ENCODE measurements at regions not wholly inside any gene's neighbourhood (a gene's known extent, or its start where the extent isn't known, plus 50 kb on each side); places are given as distances from the start of the nearest gene placed in this dataset.

GRCh38 chr6:222468-222867 is 69.8 kb upstream of the DUSP22 start:
- no peak for TF ChIP-seq POLR2AphosphoS5 (IDR thresholded peaks at IDR 0.05)
- TF ChIP-seq, protein P1, sequence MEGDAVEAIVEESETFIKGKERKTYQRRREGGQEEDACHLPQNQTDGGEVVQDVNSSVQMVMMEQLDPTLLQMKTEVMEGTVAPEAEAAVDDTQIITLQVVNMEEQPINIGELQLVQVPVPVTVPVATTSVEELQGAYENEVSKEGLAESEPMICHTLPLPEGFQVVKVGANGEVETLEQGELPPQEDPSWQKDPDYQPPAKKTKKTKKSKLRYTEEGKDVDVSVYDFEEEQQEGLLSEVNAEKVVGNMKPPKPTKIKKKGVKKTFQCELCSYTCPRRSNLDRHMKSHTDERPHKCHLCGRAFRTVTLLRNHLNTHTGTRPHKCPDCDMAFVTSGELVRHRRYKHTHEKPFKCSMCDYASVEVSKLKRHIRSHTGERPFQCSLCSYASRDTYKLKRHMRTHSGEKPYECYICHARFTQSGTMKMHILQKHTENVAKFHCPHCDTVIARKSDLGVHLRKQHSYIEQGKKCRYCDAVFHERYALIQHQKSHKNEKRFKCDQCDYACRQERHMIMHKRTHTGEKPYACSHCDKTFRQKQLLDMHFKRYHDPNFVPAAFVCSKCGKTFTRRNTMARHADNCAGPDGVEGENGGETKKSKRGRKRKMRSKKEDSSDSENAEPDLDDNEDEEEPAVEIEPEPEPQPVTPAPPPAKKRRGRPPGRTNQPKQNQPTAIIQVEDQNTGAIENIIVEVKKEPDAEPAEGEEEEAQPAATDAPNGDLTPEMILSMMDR (IDR thresholded peaks at IDR 0.05; ENCODE audit: poor library complexity, severe bottlenecking) = no peak
- no peak for TF ChIP-seq EP300 (conservative IDR thresholded peaks at IDR 0.05; ENCODE audit: poor library complexity, severe bottlenecking)
- no peak for TF ChIP-seq TAF1 (IDR thresholded peaks at IDR 0.05; ENCODE audit: low read depth)
- no peak for TF ChIP-seq RAD21 (conservative IDR thresholded peaks at IDR 0.05)
- TF ChIP-seq REST (IDR thresholded peaks at IDR 0.05; ENCODE audit: borderline replicate concordance) = no peak
- Histone ChIP-seq H3K27me3 (ENCODE audit: insufficient read depth, low read depth, low read length) (no peaks in the 10 kb centered on the region), H4K20me1 (ENCODE audit: insufficient read depth) (no peaks in the 10 kb centered on the region), H3K9ac (ENCODE audit: low read length) (no peak overlapping the region), H3K9me2 (ENCODE audit: insufficient read depth, low read length) (no peaks in the 10 kb centered on the region), H3K79me2 (replicated peaks; ENCODE audit: insufficient read depth, low read length) (no peaks in the 10 kb centered on the region), H3K4me2 (ENCODE audit: low read length) (no peak overlapping the region), H3K9me3 (ENCODE audit: low read length) (no peaks in the 10 kb centered on the region), H3K36me3 (ENCODE audit: insufficient read depth, low read length) (no peaks in the 10 kb centered on the region), H3K4me3 (ENCODE audit: low read length) (no peak overlapping the region), H3F3A (ENCODE audit: insufficient read depth, low read length, poor library complexity, severe bottlenecking) (no peaks in the 10 kb centered on the region), H2AFZ (ENCODE audit: low read depth, low read length) (no peak overlapping the region), H3K27ac (ENCODE audit: low read length) (no peak overlapping the region)

DNA sequence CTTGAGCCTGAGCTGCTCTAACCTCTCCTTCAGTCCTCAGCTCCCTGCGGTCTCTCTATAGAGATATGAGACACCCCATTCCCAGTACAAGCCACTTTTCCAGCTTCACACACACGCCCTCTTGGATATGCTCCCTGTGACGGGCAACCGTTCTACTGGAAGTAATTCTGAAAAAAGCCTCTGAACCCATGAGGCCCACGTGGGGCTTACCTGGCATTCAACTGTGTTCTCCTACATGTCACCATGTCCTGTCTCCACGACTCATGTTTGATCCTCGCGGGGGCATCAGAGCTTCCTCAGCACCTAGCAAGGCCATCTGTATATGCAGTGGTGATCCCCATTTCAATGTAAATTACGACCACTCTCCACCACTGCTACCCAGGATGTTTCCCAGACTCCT is 69.2 kb upstream of the DUSP22 start:
- no peak overlapping the region for H2AFZ ChIP-seq (ENCODE audit: low read depth, low read length)
- no peaks in the 10 kb centered on the region for H3K9me2 ChIP-seq (ENCODE audit: insufficient read depth, low read length)
- H3K4me3 ChIP-seq (ENCODE audit: low read length) = no peak overlapping the region
- H3K36me3 ChIP-seq (ENCODE audit: insufficient read depth, low read length) = no peaks in the 10 kb centered on the region
- no peak overlapping the region for H3K9ac ChIP-seq (ENCODE audit: low read length)
- H3K79me2 ChIP-seq (replicated peaks; ENCODE audit: insufficient read depth, low read length) = no peaks in the 10 kb centered on the region
- no peaks in the 10 kb centered on the region for H3K9me3 ChIP-seq (ENCODE audit: low read length)
- TF ChIP-seq EZH2 (IDR thresholded peaks at IDR 0.05; ENCODE audit: borderline replicate concordance, insufficient read depth, low read length, poor library complexity, severe bottlenecking) (no peak), RAD21 (conservative IDR thresholded peaks at IDR 0.05) (no peak), EP300 (conservative IDR thresholded peaks at IDR 0.05; ENCODE audit: poor library complexity, severe bottlenecking) (no peak), SMC3 (conservative IDR thresholded peaks at IDR 0.05; ENCODE audit: poor library complexity) (no peak), MXI1 (conservative IDR thresholded peaks at IDR 0.05; ENCODE audit: poor library complexity, severe bottlenecking) (no peak), REST (IDR thresholded peaks at IDR 0.05; ENCODE audit: borderline replicate concordance) (no peak)
- TF ChIP-seq, protein P1 (IDR thresholded peaks at IDR 0.05; ENCODE audit: poor library complexity, severe bottlenecking) = no peak
- no peaks in the 10 kb centered on the region for H3K27me3 ChIP-seq (ENCODE audit: insufficient read depth, low read depth, low read length)
- no peak overlapping the region for H3K4me2 ChIP-seq (ENCODE audit: low read length)
- no peak overlapping the region for H3K27ac ChIP-seq (ENCODE audit: low read length)
- no peaks in the 10 kb centered on the region for H4K20me1 ChIP-seq (ENCODE audit: insufficient read depth)
- no peaks in the 10 kb centered on the region for H3F3A ChIP-seq (ENCODE audit: insufficient read depth, low read length, poor library complexity, severe bottlenecking)

All from neural cell (in vitro differentiated cells).